Astrocyte (in vitro differentiated cells and primary cell): ENCODE measurements at regions not wholly inside any gene's neighbourhood (a gene's known extent, or its start where the extent isn't known, plus 50 kb on each side); places are given as distances from the start of the nearest gene placed in this dataset.

ENCODE experiments used
- DNase-seq: peaks from one replicate; pipeline ENCODE4 v3.0.0-alpha.2; 2010; ENCODE audit warnings: low read depth
- FAIRE-seq: peaks from 2 replicates; lab custom pipeline; 2011; peaks lifted over from hg19 to GRCh38; lab: Jason Lieb, UNC
- H2AFZ ChIP-seq: 2 replicates; pipeline ENCODE4 v1.6.0; 2012; ENCODE audit warnings: low read depth, low read length, inconsistent platforms
- H3K27ac ChIP-seq: 2 replicates; pipeline ENCODE4 v1.5.1; 2011; ENCODE audit warnings: low read depth, low read length, inconsistent platforms
- H3K27me3 ChIP-seq: 2 replicates; pipeline ENCODE4 v1.6.0; 2011; ENCODE audit warnings: low read length, inconsistent platforms; ENCODE audit not compliant: insufficient read depth
- H3K36me3 ChIP-seq: 2 replicates; pipeline ENCODE4 v1.5.1; 2011; ENCODE audit warnings: low read length, inconsistent platforms; ENCODE audit not compliant: insufficient read depth
- H3K4me1 ChIP-seq: 2 replicates; pipeline ENCODE4 v1.5.1; 2011; ENCODE audit warnings: low read length, inconsistent platforms; ENCODE audit not compliant: insufficient read depth
- H3K4me2 ChIP-seq: 2 replicates; pipeline ENCODE4 v1.6.0; 2012; ENCODE audit warnings: low read length, inconsistent platforms
- H3K4me3 ChIP-seq: 2 replicates; pipeline ENCODE4 v1.5.1; 2011; ENCODE audit warnings: low read depth, mild to moderate bottlenecking, low read length, inconsistent platforms; ENCODE audit not compliant: insufficient read depth
- H3K79me2 ChIP-seq: 2 replicates; pipeline ENCODE4 v1.6.0; 2012; ENCODE audit warnings: mild to moderate bottlenecking, low read length, inconsistent platforms; ENCODE audit not compliant: insufficient read depth
- H3K9ac ChIP-seq: 2 replicates; pipeline ENCODE4 v1.6.0; 2012; ENCODE audit warnings: mild to moderate bottlenecking, low read length, inconsistent platforms
- H3K9me3 ChIP-seq: 2 replicates; pipeline ENCODE4 v1.5.1; 2012; ENCODE audit warnings: low read depth, mild to moderate bottlenecking, low read length, inconsistent platforms; ENCODE audit not compliant: insufficient read depth
- H4K20me1 ChIP-seq: 2 replicates; pipeline ENCODE4 v1.6.0; 2012; ENCODE audit warnings: low read length, inconsistent platforms; ENCODE audit not compliant: insufficient read depth
- H3K27ac Mint-ChIP-seq: one replicate; pipeline ENCODE4 v1.8.0; 2021; ENCODE audit warnings: mild to moderate bottlenecking, mixed read lengths; ENCODE audit not compliant: unreplicated experiment
- H3K27me3 Mint-ChIP-seq: one replicate; pipeline ENCODE4 v1.8.0; 2021; ENCODE audit warnings: low read depth, mixed read lengths; ENCODE audit not compliant: unreplicated experiment
- H3K36me3 Mint-ChIP-seq: one replicate; pipeline ENCODE4 v1.8.0; 2021; ENCODE audit warnings: low read depth, mixed read lengths; ENCODE audit not compliant: unreplicated experiment
- H3K4me1 Mint-ChIP-seq: one replicate; pipeline ENCODE4 v1.8.0; 2021; ENCODE audit warnings: low read depth, mixed read lengths; ENCODE audit not compliant: unreplicated experiment
- H3K4me3 Mint-ChIP-seq: one replicate; pipeline ENCODE4 v1.8.0; 2021; ENCODE audit warnings: mild to moderate bottlenecking, moderate library complexity, mixed read lengths; ENCODE audit not compliant: unreplicated experiment
- H3K9me3 Mint-ChIP-seq: one replicate; pipeline ENCODE4 v1.8.0; 2021; ENCODE audit warnings: mild to moderate bottlenecking, mixed read lengths; ENCODE audit not compliant: unreplicated experiment
- CTCF ChIP-seq: IDR thresholded peaks from 2 replicates; pipeline ENCODE4 v1.5.1; 2011; ENCODE audit warnings: low read depth, mild to moderate bottlenecking, inconsistent platforms, low read length, moderate library complexity; ENCODE audit not compliant: insufficient read depth
- EZH2 ChIP-seq: IDR thresholded peaks from 2 replicates; pipeline ENCODE4 v1.6.1; 2012; ENCODE audit warnings: mild to moderate bottlenecking, low read length, inconsistent platforms; ENCODE audit not compliant: insufficient read depth

- peak overlapping the region; percentile 13 for H3K4me3 Mint-ChIP-seq
- H3K27ac ChIP-seq: no peak overlapping the region
- peaks cover 52% of the 10 kb centered on the region for H3K4me1 Mint-ChIP-seq
- DNase-seq: no peak
- H3K79me2 ChIP-seq: no peaks in the 10 kb centered on the region
- no peaks in the 10 kb centered on the region for H3K9me3 Mint-ChIP-seq
- H3K9ac ChIP-seq: no peak overlapping the region
- no peaks in the 10 kb centered on the region for H3K9me3 ChIP-seq
- peaks cover 16% of the 10 kb centered on the region for H4K20me1 ChIP-seq
- peak overlapping the region; percentile 49 for H3K4me2 ChIP-seq
- peak overlapping the region; percentile 41 for H3K27ac Mint-ChIP-seq
- no peaks in the 10 kb centered on the region for H3K27me3 ChIP-seq
- H3K4me3 ChIP-seq: no peak overlapping the region
- peaks cover 17% of the 10 kb centered on the region for H3K36me3 Mint-ChIP-seq
- H2AFZ ChIP-seq: no peak overlapping the region
- no peaks in the 10 kb centered on the region for H3K27me3 Mint-ChIP-seq
- H3K36me3 ChIP-seq: no peaks in the 10 kb centered on the region
- no peak for FAIRE-seq
- peaks cover 37% of the 10 kb centered on the region for H3K4me1 ChIP-seq
- TF ChIP-seq EZH2: no peak
- no peak for TF ChIP-seq CTCF
Measured at GRCh38 chr7:130995252-130996081, 261.5 kb upstream of the KLF14 start.

DNA sequence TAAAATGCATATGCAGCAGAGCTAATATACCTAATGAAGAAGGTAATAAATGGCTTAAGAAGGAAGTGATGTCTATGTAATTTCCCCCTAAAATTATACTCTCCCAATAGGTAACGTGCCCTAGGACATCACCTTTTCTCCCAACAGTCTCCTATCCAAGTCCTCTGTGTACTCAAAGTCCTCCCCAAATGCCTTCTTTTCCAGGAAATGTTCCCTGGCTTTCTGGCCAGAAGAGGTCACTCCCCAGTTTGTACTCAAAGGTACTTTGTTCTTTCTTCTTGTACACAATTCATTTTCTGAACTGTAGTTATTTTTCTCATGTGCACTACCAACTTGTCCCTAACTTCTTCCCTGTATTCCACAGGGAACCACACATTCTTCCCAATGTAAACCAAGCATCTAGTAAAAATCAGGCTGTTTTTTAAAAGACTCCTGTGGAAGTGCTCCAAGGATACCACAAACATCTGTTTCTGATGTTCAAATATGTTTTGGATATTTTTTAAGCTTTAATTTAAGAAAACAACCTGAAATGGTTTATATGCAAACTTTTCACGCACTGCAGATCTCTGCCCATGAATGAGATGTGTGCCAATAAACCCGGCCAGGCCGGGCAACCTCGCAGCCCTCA lies 262.3 kb upstream of the KLF14 start:
- Histone ChIP-seq H3K4me1 (peaks cover 37% of the 10 kb centered on the region), H3K27ac (no peak overlapping the region), H3K36me3 (no peaks in the 10 kb centered on the region), H3K27me3 (no peaks in the 10 kb centered on the region), H2AFZ (no peak overlapping the region), H4K20me1 (peaks cover 16% of the 10 kb centered on the region), H3K4me3 (no peak overlapping the region), H3K9ac (no peak overlapping the region), H3K4me2 (peak overlapping the region; percentile 56), H3K79me2 (no peaks in the 10 kb centered on the region), H3K9me3 (no peaks in the 10 kb centered on the region)
- Mint-ChIP-seq H3K4me1 (peaks cover 52% of the 10 kb centered on the region), H3K27me3 (no peaks in the 10 kb centered on the region), H3K4me3 (no peak overlapping the region), H3K36me3 (peaks cover 17% of the 10 kb centered on the region), H3K9me3 (no peaks in the 10 kb centered on the region), H3K27ac (peak overlapping the region; percentile 3)
- DNase-seq (no peak), FAIRE-seq (no peak)
- no peak for TF ChIP-seq EZH2
- no peak for TF ChIP-seq CTCF

DNA sequence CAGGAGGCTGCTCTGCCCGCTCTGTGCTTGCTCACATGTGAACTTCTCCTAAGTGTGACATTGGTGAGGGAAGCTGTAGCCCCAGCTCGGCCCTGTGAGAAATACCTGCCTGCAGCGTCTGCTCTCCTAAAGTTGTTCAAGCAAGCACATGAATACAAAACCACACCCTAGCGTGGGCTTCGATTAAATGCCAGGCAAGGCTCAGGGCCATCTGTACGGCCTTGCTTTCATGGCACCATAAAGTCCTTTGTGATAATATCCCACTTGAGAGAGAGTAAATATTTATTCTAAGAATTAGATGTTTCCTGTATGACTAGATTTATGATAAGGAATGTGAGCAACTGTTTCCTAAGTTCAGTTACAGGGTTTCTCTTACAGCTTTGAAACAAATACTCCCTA lies 262.8 kb upstream of the KLF14 start:
- H3K4me2 ChIP-seq: peak overlapping the region; percentile 56
- no peak overlapping the region for H3K9ac ChIP-seq

More for the DNA sequence above, 262.8 kb upstream of the KLF14 start:
- no peaks in the 10 kb centered on the region for H3K79me2 ChIP-seq
- no peaks in the 10 kb centered on the region for H3K27me3 ChIP-seq
- no peak overlapping the region for H3K4me3 ChIP-seq
- Mint-ChIP-seq H3K27me3 (no peaks in the 10 kb centered on the region), H3K27ac (peak overlapping the region; percentile 89), H3K4me3 (no peak overlapping the region), H3K36me3 (peaks cover 15% of the 10 kb centered on the region), H3K4me1 (peaks cover 52% of the 10 kb centered on the region), H3K9me3 (no peaks in the 10 kb centered on the region)
- no peak overlapping the region for H2AFZ ChIP-seq
- H3K4me1 ChIP-seq: peaks cover 37% of the 10 kb centered on the region
- peaks cover 16% of the 10 kb centered on the region for H4K20me1 ChIP-seq
- no peaks in the 10 kb centered on the region for H3K9me3 ChIP-seq
- TF ChIP-seq CTCF: no peak
- no peak for TF ChIP-seq EZH2
- no peak for FAIRE-seq
- DNase-seq: peak; percentile 49
- H3K27ac ChIP-seq: no peak overlapping the region
- no peaks in the 10 kb centered on the region for H3K36me3 ChIP-seq
